Keratinocyte (primary cell): ENCODE measurements at regions not wholly inside any gene's neighbourhood (a gene's known extent, or its start where the extent isn't known, plus 50 kb on each side); places are given as distances from the start of the nearest gene placed in this dataset.

Source experiments
- DNase-seq: peaks from one replicate; pipeline ENCODE4 v3.0.0-alpha.2; 2011; ENCODE audit warnings: low read depth, missing footprints, low spot score
- FAIRE-seq: peaks from 2 replicates; lab custom pipeline; 2011; peaks lifted over from hg19 to GRCh38; lab: Jason Lieb, UNC
- H2AFZ ChIP-seq: 2 replicates; pipeline ENCODE4 v1.6.0; 2012; ENCODE audit warnings: low read length, control low read depth, inconsistent platforms; ENCODE audit not compliant: control insufficient read depth
- H3K27ac ChIP-seq: 2 replicates; pipeline ENCODE4 v1.5.1; 2011; ENCODE audit warnings: low read length; ENCODE audit not compliant: control insufficient read depth, insufficient read depth
- H3K27me3 ChIP-seq: 3 replicates; pipeline ENCODE4 v1.6.0; 2011; ENCODE audit warnings: low read length; ENCODE audit not compliant: control insufficient read depth, insufficient read depth; ENCODE audit errors: extremely low read depth
- H3K36me3 ChIP-seq, 2 experiments: 2 replicates in 1 of 2; 3 replicates in 1 of 2; pipeline ENCODE4 v1.5.1; 2011; ENCODE audit warnings: low read length in 2 of 2, mild to moderate bottlenecking in 1 of 2; ENCODE audit not compliant: control insufficient read depth in 2 of 2, insufficient read depth in 2 of 2; ENCODE audit errors: extremely low read depth in 1 of 2
- H3K4me1 ChIP-seq: 3 replicates; pipeline ENCODE4 v1.5.1; 2011; ENCODE audit warnings: low read length; ENCODE audit not compliant: control insufficient read depth, insufficient read depth; ENCODE audit errors: extremely low read depth
- H3K4me2 ChIP-seq: 3 replicates; pipeline ENCODE4 v1.6.0; 2011; ENCODE audit warnings: low read depth, low read length; ENCODE audit not compliant: control insufficient read depth, insufficient read depth; ENCODE audit errors: extremely low read depth
- H3K4me3 ChIP-seq, 3 experiments: fragments of 200-600 bp in 1 of 3; sonication (generic) in 1 of 3; 2 replicates in 2 of 3; 3 replicates in 1 of 3; pipeline ENCODE4 v1.5.1; 2011 to 2016; ENCODE audit warnings: low read length in 3 of 3, mild to moderate bottlenecking in 3 of 3, control low read depth in 2 of 3, inconsistent platforms in 1 of 3, low read depth in 1 of 3, mixed read lengths in 1 of 3, mixed run types in 1 of 3, moderate library complexity in 1 of 3; ENCODE audit not compliant: control insufficient read depth in 2 of 3, insufficient read depth in 2 of 3; ENCODE audit errors: extremely low read depth in 1 of 3
- H3K79me2 ChIP-seq: 2 replicates; pipeline ENCODE4 v1.6.0; 2012; ENCODE audit warnings: low read length; ENCODE audit not compliant: control insufficient read depth, insufficient read depth
- H3K9ac ChIP-seq: 3 replicates; pipeline ENCODE4 v1.6.0; 2011; ENCODE audit warnings: low read length; ENCODE audit not compliant: control insufficient read depth, insufficient read depth; ENCODE audit errors: extremely low read depth
- H3K9me1 ChIP-seq: 3 replicates; pipeline ENCODE4 v1.6.0; 2011; ENCODE audit warnings: low read length; ENCODE audit not compliant: control insufficient read depth, insufficient read depth; ENCODE audit errors: extremely low read depth
- H3K9me3 ChIP-seq: 2 replicates; pipeline ENCODE4 v1.5.1; 2012; ENCODE audit warnings: low read depth, low read length; ENCODE audit not compliant: control insufficient read depth
- H4K20me1 ChIP-seq: 3 replicates; pipeline ENCODE4 v1.6.0; 2011; ENCODE audit warnings: low read length; ENCODE audit not compliant: control insufficient read depth, insufficient read depth; ENCODE audit errors: extremely low read depth
- EZH2 ChIP-seq: IDR thresholded peaks from one replicate; pipeline ENCODE4 v1.6.1; 2012; ENCODE audit warnings: inconsistent platforms, mild to moderate bottlenecking, low read length, moderate library complexity
- dilution Hi-C: fragments of 300-500 bp; cut with MboI; formaldehyde crosslinking; loops from one replicate; pipeline ENCODE4 v1.7.0; 2020; ENCODE audit warnings: low sequenced_read_pairs; ENCODE audit not compliant: extremely low pct_ligation_motif_present
- TF ChIP-seq, protein P1 (sequence below), 3 experiments: IDR thresholded peaks in 1 of 3; conservative IDR thresholded peaks in 1 of 3; optimal IDR thresholded peaks in 1 of 3; 2 replicates in 2 of 3; 3 replicates in 1 of 3; pipeline versions ENCODE3 to v1.5.1; 2011; ENCODE audit warnings: low read length in 3 of 3, mild to moderate bottlenecking in 3 of 3, moderate library complexity in 2 of 3, control low read depth in 1 of 3, inconsistent platforms in 1 of 3; ENCODE audit not compliant: insufficient read depth in 2 of 3; ENCODE audit errors: extremely low read depth in 1 of 3

GRCh38 chr3:107242579-107242978 lies 134.7 kb upstream of the CCDC54 start:
- Histone ChIP-seq H3K79me2 (peaks cover 39% of the 10 kb centered on the region), H2AFZ (no peak overlapping the region), H3K9me1 (no peaks in the 10 kb centered on the region), H3K27me3 (no peaks in the 10 kb centered on the region), H3K4me2 (peak overlapping the region; percentile 79), H3K27ac (no peak overlapping the region), H4K20me1 (no peaks in the 10 kb centered on the region), H3K4me1 (peaks cover 10% of the 10 kb centered on the region), H3K4me3 (peak overlapping the region in 2 of 3 experiments; percentile 80 to 88), H3K36me3 (peaks cover 6 to 8% of the 10 kb centered on the region in 2 experiments), H3K9me3 (no peaks in the 10 kb centered on the region), H3K9ac (no peak overlapping the region)
- FAIRE-seq: peak; percentile 58
- dilution Hi-C loops: no loop called here
- TF ChIP-seq EZH2: no peak
- TF ChIP-seq, protein P1, sequence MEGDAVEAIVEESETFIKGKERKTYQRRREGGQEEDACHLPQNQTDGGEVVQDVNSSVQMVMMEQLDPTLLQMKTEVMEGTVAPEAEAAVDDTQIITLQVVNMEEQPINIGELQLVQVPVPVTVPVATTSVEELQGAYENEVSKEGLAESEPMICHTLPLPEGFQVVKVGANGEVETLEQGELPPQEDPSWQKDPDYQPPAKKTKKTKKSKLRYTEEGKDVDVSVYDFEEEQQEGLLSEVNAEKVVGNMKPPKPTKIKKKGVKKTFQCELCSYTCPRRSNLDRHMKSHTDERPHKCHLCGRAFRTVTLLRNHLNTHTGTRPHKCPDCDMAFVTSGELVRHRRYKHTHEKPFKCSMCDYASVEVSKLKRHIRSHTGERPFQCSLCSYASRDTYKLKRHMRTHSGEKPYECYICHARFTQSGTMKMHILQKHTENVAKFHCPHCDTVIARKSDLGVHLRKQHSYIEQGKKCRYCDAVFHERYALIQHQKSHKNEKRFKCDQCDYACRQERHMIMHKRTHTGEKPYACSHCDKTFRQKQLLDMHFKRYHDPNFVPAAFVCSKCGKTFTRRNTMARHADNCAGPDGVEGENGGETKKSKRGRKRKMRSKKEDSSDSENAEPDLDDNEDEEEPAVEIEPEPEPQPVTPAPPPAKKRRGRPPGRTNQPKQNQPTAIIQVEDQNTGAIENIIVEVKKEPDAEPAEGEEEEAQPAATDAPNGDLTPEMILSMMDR (optimal IDR thresholded peaks at IDR 0.05 in 1 of 3, IDR thresholded peaks at IDR 0.05 in 1 of 3, conservative IDR thresholded peaks at IDR 0.05 in 1 of 3; ENCODE audit: extremely low read depth in 1 of 3, insufficient read depth in 2 of 3, low read length in 3 of 3): no peak
- no peak for DNase-seq

DNA sequence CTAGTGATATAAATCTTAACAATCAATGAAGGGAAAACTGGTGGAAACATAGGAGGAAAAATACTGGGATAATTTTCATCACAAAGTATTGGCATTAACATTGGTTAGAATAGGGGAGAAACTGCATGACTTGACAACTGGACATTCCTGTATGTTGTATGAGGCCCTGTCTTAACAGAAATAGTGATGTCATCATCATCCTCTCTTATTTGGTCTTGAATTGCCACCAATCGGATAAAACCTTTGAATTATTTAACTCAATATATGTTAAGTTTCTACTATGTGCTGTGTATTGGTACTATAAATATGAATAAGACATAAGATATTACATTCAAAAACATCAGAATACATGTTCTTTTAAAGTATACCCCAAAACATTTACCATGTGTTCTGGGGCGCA lies 130.1 kb upstream of the CCDC54 start:
- Histone ChIP-seq H3K79me2 (peaks cover 24% of the 10 kb centered on the region), H3K36me3 (peaks cover 10 to 12% of the 10 kb centered on the region in 2 experiments), H3K4me1 (peaks cover 6% of the 10 kb centered on the region), H3K9me3 (no peaks in the 10 kb centered on the region), H3K9me1 (peaks cover 3% of the 10 kb centered on the region), H3K27me3 (no peaks in the 10 kb centered on the region), H3K9ac (no peak overlapping the region), H3K4me3 (no peak overlapping the region), H4K20me1 (no peaks in the 10 kb centered on the region), H2AFZ (no peak overlapping the region), H3K4me2 (no peak overlapping the region), H3K27ac (no peak overlapping the region)
- DNase-seq (no peak), FAIRE-seq (no peak)
- no peak for TF ChIP-seq EZH2
- TF ChIP-seq, protein P1 (optimal IDR thresholded peaks at IDR 0.05 in 1 of 3, IDR thresholded peaks at IDR 0.05 in 1 of 3, conservative IDR thresholded peaks at IDR 0.05 in 1 of 3; ENCODE audit: extremely low read depth in 1 of 3, insufficient read depth in 2 of 3, low read length in 3 of 3): no peak
- dilution Hi-C loops: no loop called here
